HFFc6 (cell line): ENCODE measurements at regions not wholly inside any gene's neighbourhood (a gene's known extent, or its start where the extent isn't known, plus 50 kb on each side); places are given as distances from the start of the nearest gene placed in this dataset.
"Not testable (repeated sequence)": the region's sequence is repeated elsewhere in the genome, so short reads cannot be mapped to it uniquely, and the experiment has no call there.

Experiments used
- DNase-seq: peaks from one replicate; pipeline ENCODE4 v3.0.0-alpha.2; 2018
- H3K27ac Mint-ChIP-seq: 2 replicates; pipeline ENCODE4 v1.8.0; 2020; ENCODE audit warnings: mild to moderate bottlenecking, mixed read lengths
- H3K27me3 Mint-ChIP-seq: 2 replicates; pipeline ENCODE4 v1.8.0; 2021; ENCODE audit warnings: mild to moderate bottlenecking, moderate library complexity, mixed read lengths; ENCODE audit not compliant: insufficient read depth
- H3K36me3 Mint-ChIP-seq: 2 replicates; pipeline ENCODE4 v1.8.0; 2021; ENCODE audit warnings: low read depth, mixed read lengths
- H3K4me1 Mint-ChIP-seq: 2 replicates; pipeline ENCODE4 v1.8.0; 2020; ENCODE audit warnings: low read depth, mixed read lengths
- H3K4me3 Mint-ChIP-seq: 2 replicates; pipeline ENCODE4 v1.8.0; 2020; ENCODE audit warnings: mild to moderate bottlenecking, moderate library complexity, mixed read lengths
- H3K9me3 Mint-ChIP-seq: 2 replicates; pipeline ENCODE4 v1.8.0; 2020; ENCODE audit warnings: mild to moderate bottlenecking, mixed read lengths
- CTCF ChIP-seq: fragments of 200-600 bp; sonication (generic); IDR thresholded peaks from 2 replicates; pipeline ENCODE4 v1.5.0; 2021; ENCODE audit warnings: antibody characterized with exemption, mild to moderate bottlenecking

- Mint-ChIP-seq H3K27me3 (no peaks in the 10 kb centered on the region), H3K9me3 (peaks cover 19% of the 10 kb centered on the region), H3K36me3 (no peaks in the 10 kb centered on the region; the same call in 1 of the 2 replicates), H3K27ac (no peak overlapping the region), H3K4me1 (no peaks in the 10 kb centered on the region), H3K4me3 (no peak overlapping the region)
- DNase-seq, result no peak
- TF ChIP-seq CTCF, result no peak
Observed at GRCh38 chr4:64940698-64941097, 531.4 kb upstream of the TECRL start.

DNA sequence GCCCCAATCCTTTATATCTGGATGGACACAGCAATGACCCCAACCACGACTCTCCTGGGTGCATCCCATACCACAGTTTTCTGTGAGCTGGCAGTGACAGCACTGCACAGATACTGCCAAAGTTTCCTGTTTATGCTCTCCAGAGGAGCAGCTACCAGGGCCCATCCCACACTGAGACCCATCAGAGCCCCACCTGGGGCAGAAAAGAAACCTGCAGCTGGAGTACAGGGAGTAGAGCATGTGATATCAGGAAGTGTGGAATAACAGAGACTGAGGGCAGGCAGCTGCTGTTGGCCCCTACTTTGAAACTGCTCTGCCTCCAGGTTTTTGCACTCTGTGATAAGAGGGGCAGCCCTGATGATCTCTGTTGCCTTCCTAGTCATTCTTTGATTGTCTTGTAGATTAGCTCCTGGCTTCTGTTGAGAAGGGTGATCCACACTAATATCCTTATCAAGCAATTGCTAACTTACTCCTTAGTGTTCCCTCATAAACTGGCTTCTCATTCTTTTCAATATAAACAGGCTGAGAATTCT, 526.3 kb upstream of the TECRL start:
- Mint-ChIP-seq H3K27me3 (no peaks in the 10 kb centered on the region), H3K9me3 (peaks cover 45% of the 10 kb centered on the region), H3K36me3 (no peaks in the 10 kb centered on the region; the same call in 1 of the 2 replicates), H3K27ac (no peak overlapping the region), H3K4me3 (no peak overlapping the region), H3K4me1 (no peaks in the 10 kb centered on the region)
- no peak for TF ChIP-seq CTCF
- no peak for DNase-seq

DNA sequence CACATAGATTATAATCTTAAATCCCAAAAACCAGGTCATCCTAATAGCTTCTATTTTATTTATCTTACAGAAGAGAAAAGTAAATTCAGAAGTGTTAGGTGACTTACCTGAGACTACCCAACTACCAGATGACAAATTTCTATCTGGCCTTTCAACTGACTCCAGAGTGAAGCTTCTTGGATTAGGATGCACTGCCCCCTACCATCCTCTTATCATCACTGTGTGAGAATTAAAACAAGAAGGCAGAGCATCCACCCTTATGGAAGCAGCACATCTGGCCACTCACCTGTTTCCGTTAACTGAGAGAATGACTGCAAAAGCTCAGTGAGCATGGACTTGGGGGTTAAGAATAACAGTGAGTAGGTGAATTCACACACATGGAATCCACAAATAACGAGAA, 502.6 kb upstream of the TECRL start:
- Mint-ChIP-seq H3K4me3 (no peak overlapping the region), H3K27me3 (no peaks in the 10 kb centered on the region), H3K36me3 (no peaks in the 10 kb centered on the region), H3K9me3 (peaks cover 25% of the 10 kb centered on the region), H3K27ac (no peak overlapping the region), H3K4me1 (no peaks in the 10 kb centered on the region)
- TF ChIP-seq CTCF, result no peak
- no peak for DNase-seq

DNA sequence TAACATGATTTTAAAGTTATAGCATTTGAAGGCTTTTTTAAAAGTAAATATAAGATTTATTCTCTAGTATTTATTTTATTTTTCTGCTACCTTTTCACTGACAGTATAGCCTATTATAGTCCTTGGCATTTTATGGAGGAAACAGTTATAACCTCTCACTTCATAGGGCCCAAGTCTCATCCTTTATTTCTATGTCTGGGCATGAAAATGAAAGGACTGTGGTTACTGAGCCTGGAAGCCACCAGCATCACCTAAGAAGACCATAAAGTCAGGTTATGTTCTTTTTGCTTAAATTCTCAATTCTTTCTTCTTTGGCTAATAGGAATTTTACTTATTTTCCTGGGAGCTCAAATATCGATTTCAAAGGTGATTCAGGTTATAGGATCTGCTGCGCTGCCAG, 494.7 kb upstream of the TECRL start:
- Mint-ChIP-seq H3K27ac (no peak overlapping the region), H3K4me3 (no peak overlapping the region), H3K4me1 (no peaks in the 10 kb centered on the region), H3K36me3 (no peaks in the 10 kb centered on the region), H3K27me3 (no peaks in the 10 kb centered on the region), H3K9me3 (peaks cover 10% of the 10 kb centered on the region)
- no peak for TF ChIP-seq CTCF
- DNase-seq, result no peak

DNA sequence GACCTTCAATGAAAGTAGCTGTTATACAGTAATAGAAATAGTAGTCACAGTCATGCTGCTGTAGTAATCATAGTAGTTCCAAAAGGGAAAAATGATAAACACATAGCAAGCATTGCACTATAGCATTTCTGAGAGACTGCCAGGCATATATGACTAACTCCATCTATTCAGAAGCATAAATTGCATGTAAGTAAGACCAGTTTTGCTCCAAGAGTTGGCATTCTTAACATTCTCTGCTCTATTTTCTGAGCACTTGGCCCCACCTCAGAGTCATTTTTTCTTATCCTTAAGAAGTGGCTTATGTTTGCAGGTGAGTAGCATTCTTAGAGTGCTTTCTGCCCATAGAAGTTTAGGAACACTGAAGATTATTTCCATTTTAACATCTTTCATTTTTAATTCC, 490.3 kb upstream of the TECRL start:
- Mint-ChIP-seq H3K36me3 (peaks cover 2% of the 10 kb centered on the region; the same call in 1 of the 2 replicates), H3K27ac (no peak overlapping the region), H3K4me3 (no peak overlapping the region), H3K9me3 (peaks cover 17% of the 10 kb centered on the region), H3K27me3 (no peaks in the 10 kb centered on the region), H3K4me1 (no peaks in the 10 kb centered on the region)
- TF ChIP-seq CTCF, result no peak
- DNase-seq, result no peak

- H3K4me1 Mint-ChIP-seq, H3K27me3 Mint-ChIP-seq, H3K4me3 Mint-ChIP-seq, H3K36me3 Mint-ChIP-seq, H3K27ac Mint-ChIP-seq, DNase-seq: not testable (repeated sequence)
- H3K9me3 Mint-ChIP-seq, result peaks cover 19% of the 10 kb centered on the region
Observed at GRCh38 chr4:64899030-64899429, 489.8 kb upstream of the TECRL start.
